MM.1S (cell line): ENCODE measurements at regions not wholly inside any gene's neighbourhood (a gene's known extent, or its start where the extent isn't known, plus 50 kb on each side); places are given as distances from the start of the nearest gene placed in this dataset.

Experiments
- EZH2phosphoT487 ChIP-seq: fragments of 300-600 bp; sonication (generic); IDR thresholded peaks from 2 replicates; pipeline ENCODE4 v1.6.1; 2018; ENCODE audit warnings: antibody characterized with exemption, low read length
- TF ChIP-seq, protein P1 (sequence below): fragments of 300-600 bp; sonication (generic); IDR thresholded peaks from 2 replicates; pipeline ENCODE4 v1.5.1; 2016; ENCODE audit warnings: antibody characterized with exemption, low read length, mixed read lengths

DNA sequence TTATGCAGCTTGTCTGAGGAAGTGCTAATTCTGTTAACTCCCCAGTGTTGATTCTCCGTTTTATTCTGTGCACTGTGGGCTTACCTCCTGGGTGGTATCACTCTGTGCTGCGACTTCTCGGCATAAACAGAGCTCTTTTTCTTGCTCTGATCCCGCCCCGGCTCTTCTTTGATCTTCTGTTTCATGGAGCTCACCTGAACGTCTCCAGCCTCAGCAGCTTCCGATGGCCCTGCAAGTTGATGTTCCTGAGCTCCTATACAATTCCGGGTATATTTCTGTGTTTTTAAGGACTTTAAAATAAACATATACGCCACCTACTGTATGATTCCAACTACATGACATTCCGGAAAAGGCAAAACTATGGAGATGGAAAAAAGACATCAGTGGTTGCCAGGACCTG is 110.8 kb downstream of the TENT4A start:
- TF ChIP-seq, protein P1, sequence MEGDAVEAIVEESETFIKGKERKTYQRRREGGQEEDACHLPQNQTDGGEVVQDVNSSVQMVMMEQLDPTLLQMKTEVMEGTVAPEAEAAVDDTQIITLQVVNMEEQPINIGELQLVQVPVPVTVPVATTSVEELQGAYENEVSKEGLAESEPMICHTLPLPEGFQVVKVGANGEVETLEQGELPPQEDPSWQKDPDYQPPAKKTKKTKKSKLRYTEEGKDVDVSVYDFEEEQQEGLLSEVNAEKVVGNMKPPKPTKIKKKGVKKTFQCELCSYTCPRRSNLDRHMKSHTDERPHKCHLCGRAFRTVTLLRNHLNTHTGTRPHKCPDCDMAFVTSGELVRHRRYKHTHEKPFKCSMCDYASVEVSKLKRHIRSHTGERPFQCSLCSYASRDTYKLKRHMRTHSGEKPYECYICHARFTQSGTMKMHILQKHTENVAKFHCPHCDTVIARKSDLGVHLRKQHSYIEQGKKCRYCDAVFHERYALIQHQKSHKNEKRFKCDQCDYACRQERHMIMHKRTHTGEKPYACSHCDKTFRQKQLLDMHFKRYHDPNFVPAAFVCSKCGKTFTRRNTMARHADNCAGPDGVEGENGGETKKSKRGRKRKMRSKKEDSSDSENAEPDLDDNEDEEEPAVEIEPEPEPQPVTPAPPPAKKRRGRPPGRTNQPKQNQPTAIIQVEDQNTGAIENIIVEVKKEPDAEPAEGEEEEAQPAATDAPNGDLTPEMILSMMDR: no peak
- TF ChIP-seq EZH2phosphoT487: no peak
